GM18873 (cell line): ENCODE measurements at regions not wholly inside any gene's neighbourhood (a gene's known extent, or its start where the extent isn't known, plus 50 kb on each side); places are given as distances from the start of the nearest gene placed in this dataset.
"Not testable (repeated sequence)": the region's sequence is repeated elsewhere in the genome, so short reads cannot be mapped to it uniquely, and the experiment has no call there.

Source experiments
- ATAC-seq: cut with Tn5 transposase; IDR thresholded peaks from one replicate; pipeline ENCODE4 v1.9.1; 2021; ENCODE audit warnings: mild to moderate bottlenecking, moderate library complexity, moderate number of reproducible peaks; ENCODE audit not compliant: unreplicated experiment, low FRiP score

- not testable (repeated sequence) for ATAC-seq
Measured at GRCh38 chr1:815147-815922, 108.4 kb upstream of the SAMD11 start.

GRCh38 chr1:817071-817599 lies 106.6 kb upstream of the SAMD11 start:
- not testable (repeated sequence) for ATAC-seq

- not testable (repeated sequence) for ATAC-seq
Measured at GRCh38 chr1:817658-818617, 105.8 kb upstream of the SAMD11 start.

GRCh38 chr1:818618-819291 lies 105.0 kb upstream of the SAMD11 start:
- no peak for ATAC-seq

- ATAC-seq, result no peak
Measured at GRCh38 chr1:820962-821361, 102.8 kb upstream of the SAMD11 start.

GRCh38 chr1:826808-827207 lies 96.9 kb upstream of the SAMD11 start:
- ATAC-seq, result not testable (repeated sequence)

- ATAC-seq, result peak; percentile 62
Measured at GRCh38 chr1:827211-828063, 96.3 kb upstream of the SAMD11 start.

- ATAC-seq, result not testable (repeated sequence)
Measured at GRCh38 chr1:829324-829723, 94.4 kb upstream of the SAMD11 start.

GRCh38 chr1:829932-830331 lies 93.8 kb upstream of the SAMD11 start:
- not testable (repeated sequence) for ATAC-seq

GRCh38 chr1:830750-831149 lies 93.0 kb upstream of the SAMD11 start:
- not testable (repeated sequence) for ATAC-seq

GRCh38 chr1:831522-831921 lies 92.2 kb upstream of the SAMD11 start:
- no peak for ATAC-seq

GRCh38 chr1:832136-832535 lies 91.6 kb upstream of the SAMD11 start:
- ATAC-seq, result no peak

GRCh38 chr1:833226-833625 lies 90.5 kb upstream of the SAMD11 start:
- ATAC-seq, result not testable (repeated sequence)

- not testable (repeated sequence) for ATAC-seq
Measured at GRCh38 chr1:835509-835908, 88.2 kb upstream of the SAMD11 start.

- not testable (repeated sequence) for ATAC-seq
Measured at GRCh38 chr1:837601-838000, 86.1 kb upstream of the SAMD11 start.

GRCh38 chr1:838291-838690 lies 85.4 kb upstream of the SAMD11 start:
- ATAC-seq, result not testable (repeated sequence)

GRCh38 chr1:840592-840991 lies 83.1 kb upstream of the SAMD11 start:
- ATAC-seq, result not testable (repeated sequence)

- ATAC-seq, result not testable (repeated sequence)
Measured at GRCh38 chr1:841671-842425, 81.9 kb upstream of the SAMD11 start.

- not testable (repeated sequence) for ATAC-seq
Measured at GRCh38 chr1:842799-843198, 80.9 kb upstream of the SAMD11 start.
